Upper lobe of left lung (tissue), 6 donors: ENCODE measurements at regions not wholly inside any gene's neighbourhood (a gene's known extent, or its start where the extent isn't known, plus 50 kb on each side); places are given as distances from the start of the nearest gene placed in this dataset.

Experiments used
- ATAC-seq, 2 donors: fragments of 200-7000 bp; cut with Tn5 transposase; one replicate each; pipeline ENCODE4 v1.9.1; 2022; ENCODE audit warnings: mild to moderate bottlenecking in 2 of 2, moderate library complexity in 2 of 2; ENCODE audit not compliant: low FRiP score in 2 of 2
- DNase-seq, 2 donors: peaks; one replicate each; pipeline ENCODE4 v3.0.0-alpha.2; 2019 to 2020
- H3K27ac ChIP-seq, 4 donors: fragments of 200-600 bp; sonication (generic); one replicate each; pipeline ENCODE4 v1.5.1; 2016 to 2019
- H3K27me3 ChIP-seq, 4 donors: fragments of 200-600 bp; sonication (generic); one replicate each; pipeline ENCODE4 v1.5.1; 2017 to 2019
- H3K36me3 ChIP-seq, 4 donors: fragments of 200-600 bp; sonication (generic); one replicate each; pipeline ENCODE4 v1.5.1; 2016 to 2019
- H3K4me1 ChIP-seq, 4 donors: fragments of 200-600 bp; sonication (generic); one replicate each; pipeline ENCODE4 v1.5.1; 2018 to 2019
- H3K4me3 ChIP-seq, 4 donors: fragments of 200-600 bp; sonication (generic); one replicate each; pipeline ENCODE4 v1.5.1; 2017 to 2019; ENCODE audit warnings: mild to moderate bottlenecking in 2 of 4, moderate library complexity in 1 of 4
- H3K9me3 ChIP-seq, 4 donors: fragments of 200-600 bp; sonication (generic); one replicate each; pipeline ENCODE4 v1.5.1; 2018 to 2019
- EP300 ChIP-seq, 4 donors: sonication (generic); formaldehyde crosslinking; IDR thresholded peaks; one replicate each; pipeline ENCODE4 v1.5.1; 2017; ENCODE audit warnings: antibody characterized with exemption in 4 of 4, control low read depth in 2 of 4
- POLR2A ChIP-seq, 4 donors: fragments of 450-650 bp; IDR thresholded peaks; one replicate each; pipeline ENCODE4 v1.5.1; 2016 to 2017; ENCODE audit warnings: antibody characterized with exemption in 4 of 4, mild to moderate bottlenecking in 2 of 4
- POLR2AphosphoS5 ChIP-seq, 2 donors: sonication (generic); formaldehyde crosslinking; IDR thresholded peaks; one replicate each; pipeline ENCODE4 v1.5.1; 2017; ENCODE audit warnings: antibody characterized with exemption in 2 of 2
- WGBS, 2 donors: methylation state at CpG; one replicate each; pipeline ENCODE4 v1.1.5; 2017 to 2018; 5-methylcytosine and 5-hydroxymethylcytosine counted together
- TF ChIP-seq, protein P1 (sequence below), 6 experiments: fragments of 450-650 bp in 4 of 6; fragments of 200-600 bp in 2 of 6; sonication (generic) in 2 of 6; IDR thresholded peaks; one replicate each; pipeline ENCODE4 v1.5.1; 2016 to 2019; ENCODE audit warnings: antibody characterized with exemption in 6 of 6
- donor health status: DM: no; HTN: no; CAD: no; lungs with moderate emphysema.
- donor health status: DM: no; HTN: yes; CAD: no; lungs with severe emphysema.

DNA sequence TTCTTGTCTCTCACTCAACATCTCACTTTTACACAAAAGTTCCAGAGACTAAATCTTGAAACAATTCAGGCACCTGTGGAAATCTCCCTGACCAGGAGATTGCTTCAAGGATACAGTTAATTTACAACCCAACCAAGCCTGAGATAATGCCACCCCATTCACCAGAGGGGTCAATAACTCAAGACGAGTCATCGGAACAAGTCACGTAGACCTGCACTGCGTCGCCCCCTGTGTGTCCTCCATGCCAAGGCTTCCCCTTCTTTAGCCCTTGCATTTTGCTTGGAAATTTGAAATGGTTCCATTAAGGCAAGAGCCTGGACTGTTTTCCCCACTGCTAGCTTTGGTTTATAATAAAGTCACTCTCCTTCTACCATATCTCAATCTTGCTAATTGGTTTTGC, 129.0 kb upstream of the NEO1 start:
- DNase-seq (no peak), ATAC-seq (no peak)
- TF ChIP-seq POLR2A (IDR thresholded peaks at IDR 0.05): no peak
- no peak for TF ChIP-seq EP300 (IDR thresholded peaks at IDR 0.05)
- TF ChIP-seq, protein P1, sequence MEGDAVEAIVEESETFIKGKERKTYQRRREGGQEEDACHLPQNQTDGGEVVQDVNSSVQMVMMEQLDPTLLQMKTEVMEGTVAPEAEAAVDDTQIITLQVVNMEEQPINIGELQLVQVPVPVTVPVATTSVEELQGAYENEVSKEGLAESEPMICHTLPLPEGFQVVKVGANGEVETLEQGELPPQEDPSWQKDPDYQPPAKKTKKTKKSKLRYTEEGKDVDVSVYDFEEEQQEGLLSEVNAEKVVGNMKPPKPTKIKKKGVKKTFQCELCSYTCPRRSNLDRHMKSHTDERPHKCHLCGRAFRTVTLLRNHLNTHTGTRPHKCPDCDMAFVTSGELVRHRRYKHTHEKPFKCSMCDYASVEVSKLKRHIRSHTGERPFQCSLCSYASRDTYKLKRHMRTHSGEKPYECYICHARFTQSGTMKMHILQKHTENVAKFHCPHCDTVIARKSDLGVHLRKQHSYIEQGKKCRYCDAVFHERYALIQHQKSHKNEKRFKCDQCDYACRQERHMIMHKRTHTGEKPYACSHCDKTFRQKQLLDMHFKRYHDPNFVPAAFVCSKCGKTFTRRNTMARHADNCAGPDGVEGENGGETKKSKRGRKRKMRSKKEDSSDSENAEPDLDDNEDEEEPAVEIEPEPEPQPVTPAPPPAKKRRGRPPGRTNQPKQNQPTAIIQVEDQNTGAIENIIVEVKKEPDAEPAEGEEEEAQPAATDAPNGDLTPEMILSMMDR (IDR thresholded peaks at IDR 0.05): no peak
- no peak for TF ChIP-seq POLR2AphosphoS5 (IDR thresholded peaks at IDR 0.05)
- H3K9me3 ChIP-seq: no peaks in the 10 kb centered on the region
- H3K4me1 ChIP-seq: no peaks in the 10 kb centered on the region
- no peak overlapping the region for H3K27ac ChIP-seq
- 87 to 91% methylated on average over 5 of the region's 5 CpGs for WGBS, 2 donors
- H3K36me3 ChIP-seq: no peaks in the 10 kb centered on the region
- H3K27me3 ChIP-seq: no peaks in the 10 kb centered on the region
- no peak overlapping the region for H3K4me3 ChIP-seq

DNA sequence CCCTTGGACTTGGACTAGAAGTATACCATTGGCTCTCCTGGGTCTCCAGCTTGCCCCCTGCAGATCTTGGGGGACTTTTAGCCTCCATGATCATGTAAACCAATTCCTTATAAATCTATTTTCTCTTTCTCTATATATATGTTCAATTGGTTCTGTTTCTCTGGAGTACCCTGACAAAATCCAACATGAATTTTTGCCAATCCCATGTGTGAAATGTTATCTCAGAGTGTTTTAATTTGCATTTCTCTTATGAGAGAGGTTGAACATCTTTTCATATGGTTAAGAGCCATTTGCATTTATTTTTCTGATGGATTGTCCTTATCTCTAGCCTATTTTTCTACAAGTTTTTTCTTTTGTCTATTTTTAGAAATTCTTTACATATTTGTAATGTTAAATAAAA, 131.7 kb upstream of the NEO1 start:
- Histone ChIP-seq H3K9me3 (no peaks in the 10 kb centered on the region), H3K4me1 (no peaks in the 10 kb centered on the region), H3K27me3 (no peaks in the 10 kb centered on the region), H3K27ac (no peak overlapping the region), H3K4me3 (no peak overlapping the region), H3K36me3 (no peaks in the 10 kb centered on the region)
- TF ChIP-seq, protein P1 (IDR thresholded peaks at IDR 0.05): no peak
- TF ChIP-seq POLR2AphosphoS5 (IDR thresholded peaks at IDR 0.05): no peak
- TF ChIP-seq EP300 (IDR thresholded peaks at IDR 0.05): no peak
- TF ChIP-seq POLR2A (IDR thresholded peaks at IDR 0.05): no peak
- no peak for DNase-seq
- no peak for ATAC-seq

DNA sequence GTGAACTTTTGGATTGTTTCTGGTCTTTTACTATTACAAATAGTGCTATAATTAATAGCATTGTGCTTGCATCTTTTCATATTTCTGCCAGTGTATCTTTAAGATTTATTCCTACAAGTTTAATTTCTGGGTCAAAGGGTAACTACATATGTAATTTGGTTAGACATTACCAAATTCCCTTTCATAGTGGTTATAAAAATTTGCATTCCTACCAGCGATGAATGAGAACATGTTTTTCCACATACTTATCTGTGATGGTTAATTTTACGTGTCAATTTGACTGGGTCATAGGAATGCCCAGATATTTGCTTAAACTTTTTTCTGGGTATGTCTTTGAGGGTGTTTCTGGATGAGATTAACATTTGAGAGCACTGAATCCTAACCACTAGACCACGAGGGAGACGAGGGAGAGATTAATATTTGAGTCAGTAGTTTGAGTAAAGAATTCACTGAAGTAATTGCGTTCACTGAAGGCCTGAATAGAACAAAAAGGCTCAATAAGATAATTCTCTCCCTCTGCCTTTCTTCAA, 132.3 kb upstream of the NEO1 start:
- WGBS, 2 donors: 70 to 78% methylated on average over 5 of the region's 5 CpGs
- TF ChIP-seq, protein P1 (IDR thresholded peaks at IDR 0.05): no peak
- TF ChIP-seq EP300 (IDR thresholded peaks at IDR 0.05): no peak
- TF ChIP-seq POLR2AphosphoS5 (IDR thresholded peaks at IDR 0.05): no peak
- TF ChIP-seq POLR2A (IDR thresholded peaks at IDR 0.05): no peak
- H3K27ac ChIP-seq: no peak overlapping the region
- H3K4me1 ChIP-seq: no peaks in the 10 kb centered on the region
- no peaks in the 10 kb centered on the region for H3K27me3 ChIP-seq
- H3K4me3 ChIP-seq: no peak overlapping the region
- ATAC-seq: no peak
- DNase-seq: no peak
- H3K36me3 ChIP-seq: no peaks in the 10 kb centered on the region
- H3K9me3 ChIP-seq: no peaks in the 10 kb centered on the region

DNA sequence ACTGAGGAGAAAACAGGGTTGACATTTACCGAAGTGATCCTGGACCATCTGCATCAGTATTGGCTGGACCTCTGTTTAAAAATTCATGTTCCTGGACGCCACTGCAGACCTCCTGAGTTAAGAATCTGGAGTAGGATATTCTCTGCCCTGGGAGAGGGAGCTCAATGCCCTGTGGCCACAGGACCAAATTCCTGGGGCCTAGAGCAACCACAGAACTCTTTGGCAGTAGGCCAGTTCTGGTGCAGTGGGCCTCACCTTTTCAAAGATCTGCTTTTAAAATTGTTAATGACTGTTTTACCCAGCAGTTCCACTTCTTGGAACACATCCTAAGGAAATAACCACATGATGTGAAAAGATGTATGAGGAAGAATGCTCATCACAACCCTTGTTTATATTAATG, 133.3 kb upstream of the ADPGK start:
- no peak overlapping the region for H3K27ac ChIP-seq
- WGBS, 2 donors: 77 to 91% methylated on average over 2 of the region's 2 CpGs
- no peak overlapping the region for H3K4me3 ChIP-seq
- no peaks in the 10 kb centered on the region for H3K4me1 ChIP-seq
- no peaks in the 10 kb centered on the region for H3K36me3 ChIP-seq
- H3K9me3 ChIP-seq: no peaks in the 10 kb centered on the region
- no peak for DNase-seq
- no peaks in the 10 kb centered on the region for H3K27me3 ChIP-seq
- no peak for TF ChIP-seq POLR2AphosphoS5 (IDR thresholded peaks at IDR 0.05)
- no peak for TF ChIP-seq POLR2A (IDR thresholded peaks at IDR 0.05)
- TF ChIP-seq, protein P1 (IDR thresholded peaks at IDR 0.05): no peak
- no peak for TF ChIP-seq EP300 (IDR thresholded peaks at IDR 0.05)
- no peak for ATAC-seq

DNA sequence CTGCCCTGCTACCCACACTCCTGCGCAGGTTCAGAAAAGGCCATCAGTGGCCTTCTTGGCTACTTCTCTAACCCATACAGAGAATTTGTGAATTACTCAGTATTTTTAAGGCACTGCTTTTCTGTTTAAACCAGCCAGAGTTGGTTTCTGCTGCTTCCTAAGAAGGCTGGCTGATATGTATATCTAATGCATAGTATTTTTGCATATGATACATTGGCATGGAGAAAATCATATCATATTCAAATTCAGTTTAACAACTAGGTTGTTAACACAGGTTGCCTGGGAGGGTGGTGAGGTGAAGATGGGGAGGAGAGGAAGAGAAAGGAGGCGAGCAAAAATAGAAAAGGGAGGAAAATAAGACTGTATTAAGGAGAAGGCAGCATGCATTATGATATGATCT, 132.8 kb upstream of the ADPGK start:
- H3K27me3 ChIP-seq: no peaks in the 10 kb centered on the region
- ATAC-seq (no peak), DNase-seq (no peak)
- H3K9me3 ChIP-seq: no peaks in the 10 kb centered on the region
- no peaks in the 10 kb centered on the region for H3K36me3 ChIP-seq
- no peak overlapping the region for H3K4me3 ChIP-seq
- no peak for TF ChIP-seq POLR2A (IDR thresholded peaks at IDR 0.05)
- TF ChIP-seq POLR2AphosphoS5 (IDR thresholded peaks at IDR 0.05): no peak
- TF ChIP-seq, protein P1 (IDR thresholded peaks at IDR 0.05): no peak
- no peak for TF ChIP-seq EP300 (IDR thresholded peaks at IDR 0.05)
- no peak overlapping the region for H3K27ac ChIP-seq
- WGBS, 2 donors: 96% methylated on average over 2 of the region's 2 CpGs
- H3K4me1 ChIP-seq: no peaks in the 10 kb centered on the region
